ENCODE measurements at regions not wholly inside any gene's neighbourhood (a gene's known extent, or its start where the extent isn't known, plus 50 kb on each side); places are given as distances from the start of the nearest gene placed in this dataset.

- no peak overlapping the region for H4K5ac ChIP-seq (ENCODE audit: insufficient read length, low read depth, low read length)
- no peak overlapping the region for H2BK20ac ChIP-seq (ENCODE audit: low read length)
- H2AK5ac ChIP-seq (ENCODE audit: low read depth, low read length): no peak overlapping the region
- H3K23me2 ChIP-seq (ENCODE audit: low read depth, low read length): no peaks in the 10 kb centered on the region
- no peak overlapping the region for H2BK12ac ChIP-seq (ENCODE audit: low read depth, low read length)
- H3K4me1 ChIP-seq (replicated peaks in 1 of 4; ENCODE audit: control insufficient read depth in 3 of 4, insufficient read depth in 4 of 4, low read length in 3 of 4): no peaks in the 10 kb centered on the region
- no peak overlapping the region for H2AFZ ChIP-seq (ENCODE audit: low read length)
- WGBS, 2 experiments (ENCODE audit: extremely low coverage in 1 of 2, insufficient coverage in 1 of 2, insufficient read length in 1 of 2, insufficient replicate concordance in 2 of 2, low coverage in 1 of 2, low lambda C conversion rate in 2 of 2, missing lambda C conversion rate in 1 of 2): 96% methylated on average over 3 of the region's 3 CpGs; no CpG with 5 or more reads in 1 of the 2 experiments
- H4K8ac ChIP-seq (ENCODE audit: extremely low read depth, insufficient read depth, low read length): no peak overlapping the region
- no peak for DNase-seq (ENCODE audit: low read depth in 1 of 2, low spot score in 2 of 2)
- H2BK5ac ChIP-seq (ENCODE audit: low read depth, low read length): no peak overlapping the region
- H3K27ac ChIP-seq (ENCODE audit: low read depth, low read length): no peak overlapping the region
- no peak overlapping the region for H2BK120ac ChIP-seq (replicated peaks; ENCODE audit: low read depth, low read length)
- no peak overlapping the region for H3K56ac ChIP-seq (replicated peaks; ENCODE audit: insufficient read length, low read depth, low read length)
- H3K79me1 ChIP-seq (ENCODE audit: low read depth, low read length): no peaks in the 10 kb centered on the region
- H3K14ac ChIP-seq (ENCODE audit: insufficient read length): no peak overlapping the region
- ChIA-PET POLR2A (ENCODE audit: partially characterized antibody) (no interaction called here), CTCF (ENCODE audit: partially characterized antibody) (interaction anchor here (0.6 to 2.3 kb wide), 3 partner anchors 9 to 1000 kb away, joined by 3 to 6 read pairs (median 3); no protein-coding TSS in a partner anchor)
- H4K20me1 ChIP-seq (replicated peaks in 1 of 2; ENCODE audit: control insufficient read depth in 1 of 2, insufficient read depth in 2 of 2, low read length in 2 of 2): no peaks in the 10 kb centered on the region
- H3K23ac ChIP-seq (ENCODE audit: insufficient read length): no peak overlapping the region
- no peak overlapping the region for H3K18ac ChIP-seq (ENCODE audit: extremely low read depth, low read length)
- H3K36me3 ChIP-seq (ENCODE audit: control insufficient read depth in 2 of 4, insufficient read depth in 4 of 4, low read length in 3 of 4): no peaks in the 10 kb centered on the region
- H3K4me2 ChIP-seq (ENCODE audit: insufficient read depth in 1 of 2, low read depth in 2 of 2, low read length in 2 of 2): no peak overlapping the region
- no peaks in the 10 kb centered on the region for H3K9me3 ChIP-seq (ENCODE audit: insufficient read depth in 2 of 2, low read depth in 1 of 2, low read length in 1 of 2)
- no peaks in the 10 kb centered on the region for H3K79me2 ChIP-seq (ENCODE audit: control insufficient read depth in 1 of 2, insufficient read depth in 2 of 2, low read length in 2 of 2)
- no peak overlapping the region for H3K4ac ChIP-seq (replicated peaks; ENCODE audit: insufficient read length, low read depth, low read length)
- no peak for FAIRE-seq
- H3K4me3 ChIP-seq (ENCODE audit: extremely low read depth in 1 of 4, insufficient read depth in 2 of 4, low read depth in 3 of 4, low read length in 4 of 4): no peak overlapping the region
- H4K91ac ChIP-seq (replicated peaks; ENCODE audit: insufficient read length, low read length): no peak overlapping the region
- no peaks in the 10 kb centered on the region for H3K27me3 ChIP-seq (replicated peaks in 1 of 4; ENCODE audit: control insufficient read depth in 3 of 4, extremely low read depth in 1 of 4, insufficient read depth in 3 of 4, low read length in 3 of 4)
- H3K9ac ChIP-seq (replicated peaks in 1 of 4; ENCODE audit: extremely low read depth in 1 of 4, low read depth in 3 of 4, low read length in 3 of 4): no peak overlapping the region
- H2BK15ac ChIP-seq (ENCODE audit: low read length): no peak overlapping the region
- TF ChIP-seq CEBPB (IDR thresholded peaks at IDR 0.05; ENCODE audit: low read depth, low read length) (no peak), HDAC2 (IDR thresholded peaks at IDR 0.05; ENCODE audit: borderline replicate concordance in 1 of 2, low read depth in 2 of 2, low read length in 2 of 2) (no peak), RNF2 (IDR thresholded peaks at IDR 0.05; ENCODE audit: borderline replicate concordance, low read depth, low read length, missing control alignments, poor library complexity, severe bottlenecking) (no peak), EGR1 (IDR thresholded peaks at IDR 0.05; ENCODE audit: borderline replicate concordance, low read depth, low read length) (no peak), CREB1 (IDR thresholded peaks at IDR 0.05) (no peak)
Measured at GRCh38 chr4:80139671-80140070, 57.6 kb upstream of the PRDM8 start.
